A549 (cell line): ENCODE measurements at regions not wholly inside any gene's neighbourhood (a gene's known extent, or its start where the extent isn't known, plus 50 kb on each side); places are given as distances from the start of the nearest gene placed in this dataset.

ENCODE experiments used
- CBX8 ChIP-seq: fragments of 200-600 bp; sonication (generic); IDR thresholded peaks from 2 replicates; pipeline ENCODE4 v1.6.1; 2016
- JUNB ChIP-seq: fragments of >200 bp; sonication (Bioruptor Twin); formaldehyde crosslinking; IDR thresholded peaks from 2 replicates; pipeline ENCODE4 v1.6.1; 2016
- KDM1A ChIP-seq: fragments of 200-600 bp; sonication (generic); IDR thresholded peaks from 2 replicates; pipeline ENCODE4 v1.6.1; 2016; ENCODE audit warnings: low read depth, mild to moderate bottlenecking
- MYC ChIP-seq: IDR thresholded peaks from 2 replicates; pipeline ENCODE4 v1.6.1; 2012; ENCODE audit warnings: mild to moderate bottlenecking, inconsistent platforms, low read length, improper control_type of control experiment, borderline replicate concordance
- POLR2A ChIP-seq: IDR thresholded peaks from 2 replicates; pipeline ENCODE4 v1.6.1; 2012; ENCODE audit warnings: mild to moderate bottlenecking, low read length
- RAD21 ChIP-seq, 2 experiments: fragments of >200 bp in 1 of 2; sonication (Bioruptor Twin) in 1 of 2; formaldehyde crosslinking in 1 of 2; IDR thresholded peaks in 1 of 2; conservative IDR thresholded peaks in 1 of 2; 2 replicates in 1 of 2; 3 replicates in 1 of 2; pipeline ENCODE4 v1.6.1; 2012 to 2018; ENCODE audit warnings: inconsistent platforms in 1 of 2
- SMC3 ChIP-seq: fragments of >200 bp; sonication (Bioruptor Twin); formaldehyde crosslinking; IDR thresholded peaks from 3 replicates; pipeline ENCODE4 v1.6.1; 2018; ENCODE audit warnings: inconsistent platforms
- TF ChIP-seq, protein P1 (sequence below): fragments of 250-450 bp; sonication (Bioruptor Pico); IDR thresholded peaks from 2 replicates; pipeline ENCODE4 v1.5.0; 2021; ENCODE audit warnings: mild to moderate bottlenecking, moderate library complexity, borderline replicate concordance
- TF ChIP-seq, protein P2 (sequence below): fragments of >200 bp; sonication (Bioruptor Twin); formaldehyde crosslinking; IDR thresholded peaks from 3 replicates; pipeline ENCODE4 v1.5.1; 2016
- TF ChIP-seq, protein P3 (sequence below): IDR thresholded peaks from 2 replicates; pipeline ENCODE4 v1.6.1; 2012

- no peak for TF ChIP-seq POLR2A
- TF ChIP-seq MYC, result no peak
- TF ChIP-seq, protein P1, sequence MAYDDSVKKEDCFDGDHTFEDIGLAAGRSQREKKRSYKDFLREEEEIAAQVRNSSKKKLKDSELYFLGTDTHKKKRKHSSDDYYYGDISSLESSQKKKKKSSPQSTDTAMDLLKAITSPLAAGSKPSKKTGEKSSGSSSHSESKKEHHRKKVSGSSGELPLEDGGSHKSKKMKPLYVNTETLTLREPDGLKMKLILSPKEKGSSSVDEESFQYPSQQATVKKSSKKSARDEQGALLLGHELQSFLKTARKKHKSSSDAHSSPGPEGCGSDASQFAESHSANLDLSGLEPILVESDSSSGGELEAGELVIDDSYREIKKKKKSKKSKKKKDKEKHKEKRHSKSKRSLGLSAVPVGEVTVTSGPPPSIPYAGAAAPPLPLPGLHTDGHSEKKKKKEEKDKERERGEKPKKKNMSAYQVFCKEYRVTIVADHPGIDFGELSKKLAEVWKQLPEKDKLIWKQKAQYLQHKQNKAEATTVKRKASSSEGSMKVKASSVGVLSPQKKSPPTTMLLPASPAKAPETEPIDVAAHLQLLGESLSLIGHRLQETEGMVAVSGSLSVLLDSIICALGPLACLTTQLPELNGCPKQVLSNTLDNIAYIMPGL, result no peak
- no peak for TF ChIP-seq KDM1A
- no peak for TF ChIP-seq RAD21 (conservative IDR thresholded peaks at IDR 0.05 in 1 of 2, IDR thresholded peaks at IDR 0.05 in 1 of 2)
- TF ChIP-seq, protein P2, sequence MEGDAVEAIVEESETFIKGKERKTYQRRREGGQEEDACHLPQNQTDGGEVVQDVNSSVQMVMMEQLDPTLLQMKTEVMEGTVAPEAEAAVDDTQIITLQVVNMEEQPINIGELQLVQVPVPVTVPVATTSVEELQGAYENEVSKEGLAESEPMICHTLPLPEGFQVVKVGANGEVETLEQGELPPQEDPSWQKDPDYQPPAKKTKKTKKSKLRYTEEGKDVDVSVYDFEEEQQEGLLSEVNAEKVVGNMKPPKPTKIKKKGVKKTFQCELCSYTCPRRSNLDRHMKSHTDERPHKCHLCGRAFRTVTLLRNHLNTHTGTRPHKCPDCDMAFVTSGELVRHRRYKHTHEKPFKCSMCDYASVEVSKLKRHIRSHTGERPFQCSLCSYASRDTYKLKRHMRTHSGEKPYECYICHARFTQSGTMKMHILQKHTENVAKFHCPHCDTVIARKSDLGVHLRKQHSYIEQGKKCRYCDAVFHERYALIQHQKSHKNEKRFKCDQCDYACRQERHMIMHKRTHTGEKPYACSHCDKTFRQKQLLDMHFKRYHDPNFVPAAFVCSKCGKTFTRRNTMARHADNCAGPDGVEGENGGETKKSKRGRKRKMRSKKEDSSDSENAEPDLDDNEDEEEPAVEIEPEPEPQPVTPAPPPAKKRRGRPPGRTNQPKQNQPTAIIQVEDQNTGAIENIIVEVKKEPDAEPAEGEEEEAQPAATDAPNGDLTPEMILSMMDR, result no peak
- no peak for TF ChIP-seq CBX8
- TF ChIP-seq JUNB, result no peak
- TF ChIP-seq, protein P3, sequence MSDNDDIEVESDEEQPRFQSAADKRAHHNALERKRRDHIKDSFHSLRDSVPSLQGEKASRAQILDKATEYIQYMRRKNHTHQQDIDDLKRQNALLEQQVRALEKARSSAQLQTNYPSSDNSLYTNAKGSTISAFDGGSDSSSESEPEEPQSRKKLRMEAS, result no peak
- no peak for TF ChIP-seq SMC3
These were observed 169.9 kb downstream of the PTCSC3 start for GRCh38 chr14:36006623-36007022.
